HCT116 (cell line): ENCODE measurements at regions not wholly inside any gene's neighbourhood (a gene's known extent, or its start where the extent isn't known, plus 50 kb on each side); places are given as distances from the start of the nearest gene placed in this dataset.

Experiments
- ATAC-seq: fragments of 200-7000 bp; cut with Tn5 transposase; 2 replicates; pipeline ENCODE4 v1.9.1; 2020; ENCODE audit warnings: mild to moderate bottlenecking, moderate library complexity
- BruUV-seq: library from RNA; stranded (reverse); fragments of 400-500 nt; replicated peaks from 2 replicates; lab custom pipeline; 2021; lab: Mats Ljungman, UMichigan
- CTCF ChIA-PET: fragments of 300-600 bp; sonication (Branson Sonifier 250); formaldehyde crosslinking; loops from one replicate; lab custom pipeline; 2021; ENCODE audit warnings: antibody characterized with exemption; lab: Charles Lee
- POLR2A ChIA-PET: fragments of 300-600, 350-600 bp; sonication (Branson Sonifier 250); formaldehyde crosslinking; loops from one replicate; lab custom pipeline; 2021; ENCODE audit warnings: antibody characterized with exemption; lab: Charles Lee
- RAD21 ChIA-PET, 2 experiments: fragments of 300-600 bp; sonication (Branson Sonifier 250); formaldehyde crosslinking; loops; one replicate each; lab custom pipeline; 2023; ENCODE audit warnings: low total read pairs in 2 of 2; ENCODE audit not compliant: uncharacterized antibody in 2 of 2, unreplicated experiment in 2 of 2, low non-redundant PET in 1 of 2; lab: Charles Lee
- DNase-seq: peaks from one replicate; pipeline ENCODE4 v3.0.0-alpha.2; 2010; ENCODE audit warnings: low read depth, low spot score
- H2AFZ ChIP-seq: fragments of 200-600 bp; shearing (Covaris generic), sonication (generic); 2 replicates; pipeline ENCODE4 v1.6.1; 2017; ENCODE audit warnings: low read depth, mixed run types, mixed read lengths, antibody characterized with exemption, low read length; ENCODE audit not compliant: poor library complexity, severe bottlenecking
- H3K27ac ChIP-seq: 2 replicates; pipeline ENCODE4 v1.5.1; 2012; ENCODE audit warnings: low read depth, low read length
- H3K27me3 ChIP-seq: fragments of 200-600 bp; sonication (generic); 2 replicates; pipeline ENCODE4 v1.6.1; 2016; ENCODE audit warnings: mixed run types, low read length, mixed read lengths; ENCODE audit not compliant: insufficient read depth
- H3K36me3 ChIP-seq, 2 experiments: fragments of 200-500 bp in 1 of 2; fragments of 200-600 bp in 1 of 2; sonication (Bioruptor generic) in 1 of 2; sonication (generic) in 1 of 2; 2 replicates each; pipeline versions ENCODE4 v1.5.1 to v1.6.1; 2014 to 2016; ENCODE audit warnings: low read length in 2 of 2, inconsistent platforms in 1 of 2, mixed read lengths in 1 of 2, mixed run types in 1 of 2; ENCODE audit not compliant: insufficient read depth in 2 of 2, control insufficient read depth in 1 of 2
- H3K4me1 ChIP-seq, 2 experiments: fragments of 200-600 bp in 1 of 2; sonication (generic) in 1 of 2; 2 replicates each; pipeline versions ENCODE4 v1.5.1 to v1.6.1; 2012 to 2017; ENCODE audit warnings: low read length in 2 of 2, inconsistent platforms in 1 of 2, mild to moderate bottlenecking in 1 of 2, mixed read lengths in 1 of 2, mixed run types in 1 of 2, moderate library complexity in 1 of 2; ENCODE audit not compliant: insufficient read depth in 2 of 2, control insufficient read depth in 1 of 2
- H3K4me2 ChIP-seq: fragments of 200-600 bp; sonication (generic); 2 replicates; pipeline ENCODE4 v1.6.1; 2017; ENCODE audit warnings: mixed run types, low read length, mixed read lengths
- H3K4me3 ChIP-seq, 2 experiments: fragments of 200-600 bp in 1 of 2; sonication (generic) in 1 of 2; replicated peaks in 1 of 2; 2 replicates each; pipeline ENCODE4 v1.5.1; 2011 to 2016; ENCODE audit warnings: low read length in 2 of 2, control low read depth in 1 of 2, low read depth in 1 of 2, mild to moderate bottlenecking in 1 of 2, mixed read lengths in 1 of 2, mixed run types in 1 of 2
- H3K79me2 ChIP-seq: fragments of 200-600 bp; sonication (generic); 2 replicates; pipeline ENCODE4 v1.6.1; 2017; ENCODE audit warnings: mild to moderate bottlenecking, mixed run types, low read length, moderate library complexity, mixed read lengths; ENCODE audit not compliant: insufficient read depth
- H3K9ac ChIP-seq: fragments of 200-600 bp; sonication (generic); 2 replicates; pipeline ENCODE4 v1.6.1; 2016; ENCODE audit warnings: low read length, mixed read lengths
- H3K9me2 ChIP-seq: fragments of 200-600 bp; sonication (generic), shearing (Covaris generic); 2 replicates; pipeline ENCODE4 v1.6.1; 2017; ENCODE audit warnings: mixed run types, mild to moderate bottlenecking, moderate library complexity; ENCODE audit not compliant: insufficient read depth
- H3K9me3 ChIP-seq, 2 experiments: fragments of 200-500 bp in 1 of 2; fragments of 200-600 bp in 1 of 2; sonication (Bioruptor generic) in 1 of 2; sonication (generic) in 1 of 2; 2 replicates each; pipeline ENCODE4 v1.6.1; 2014 to 2017; ENCODE audit warnings: low read length in 2 of 2, mixed read lengths in 2 of 2, inconsistent platforms in 1 of 2, low read depth in 1 of 2, mild to moderate bottlenecking in 1 of 2, mixed run types in 1 of 2, moderate library complexity in 1 of 2; ENCODE audit not compliant: control insufficient read depth in 1 of 2, insufficient read depth in 1 of 2
- H4K20me1 ChIP-seq: fragments of 200-600 bp; sonication (generic), shearing (Covaris generic); 2 replicates; pipeline ENCODE4 v1.6.1; 2017; ENCODE audit warnings: mixed run types, mild to moderate bottlenecking, moderate library complexity; ENCODE audit not compliant: insufficient read depth
- ATF3 ChIP-seq: IDR thresholded peaks from 2 replicates; pipeline ENCODE4 v1.6.1; 2012
- CEBPB ChIP-seq: IDR thresholded peaks from 2 replicates; pipeline ENCODE4 v1.6.1; 2012; ENCODE audit warnings: low read depth
- CTCF ChIP-seq, 3 experiments: fragments of 200-600 bp in 1 of 3; sonication (generic) in 1 of 3; IDR thresholded peaks in 2 of 3; conservative IDR thresholded peaks in 1 of 3; 2 replicates each; pipeline ENCODE4 v1.5.1; 2012 to 2017; ENCODE audit warnings: low read depth in 2 of 3, low read length in 2 of 3, antibody characterized with exemption in 1 of 3, borderline replicate concordance in 1 of 3, control low read depth in 1 of 3, mild to moderate bottlenecking in 1 of 3, mixed read lengths in 1 of 3, mixed run types in 1 of 3, moderate library complexity in 1 of 3; ENCODE audit not compliant: insufficient read depth in 1 of 3
- EGR1 ChIP-seq: IDR thresholded peaks from 2 replicates; pipeline ENCODE4 v1.6.1; 2012; ENCODE audit warnings: low read depth
- ELF1 ChIP-seq: IDR thresholded peaks from 2 replicates; pipeline ENCODE4 v1.6.1; 2012; ENCODE audit warnings: low read depth, borderline replicate concordance
- EZH2 ChIP-seq: fragments of 200-600 bp; sonication (generic); IDR thresholded peaks from 2 replicates; pipeline ENCODE4 v1.6.1; 2017; ENCODE audit warnings: antibody characterized with exemption, mixed run types
- EZH2phosphoT487 ChIP-seq: fragments of 200-600 bp; IDR thresholded peaks from 2 replicates; pipeline ENCODE4 v1.6.1; 2018; ENCODE audit warnings: antibody characterized with exemption, borderline replicate concordance
- FOSL1 ChIP-seq: IDR thresholded peaks from 2 replicates; pipeline ENCODE4 v1.6.1; 2012; ENCODE audit warnings: low read depth
- MAX ChIP-seq: IDR thresholded peaks from 2 replicates; pipeline ENCODE4 v1.6.1; 2012
- POLR2A ChIP-seq: IDR thresholded peaks from 2 replicates; pipeline ENCODE4 v1.7.0; 2011; ENCODE audit warnings: borderline replicate concordance; ENCODE audit not compliant: insufficient read depth, insufficient read length; ENCODE audit errors: extremely low read depth
- POLR2AphosphoS5 ChIP-seq: IDR thresholded peaks from 2 replicates; pipeline ENCODE4 v1.6.1; 2011; ENCODE audit warnings: mild to moderate bottlenecking, low read depth, low read length, moderate library complexity
- RAD21 ChIP-seq: IDR thresholded peaks from 2 replicates; pipeline ENCODE4 v1.6.1; 2012; ENCODE audit warnings: low read depth, mild to moderate bottlenecking
- REST ChIP-seq: IDR thresholded peaks from 2 replicates; pipeline ENCODE4 v1.6.1; 2012; ENCODE audit warnings: low read depth
- SP1 ChIP-seq: IDR thresholded peaks from 2 replicates; pipeline ENCODE4 v1.6.1; 2012; ENCODE audit warnings: low read depth
- TCF7L2 ChIP-seq: IDR thresholded peaks from 2 replicates; pipeline ENCODE4 v1.7.0; 2011; ENCODE audit warnings: borderline replicate concordance, inconsistent platforms; ENCODE audit not compliant: insufficient read depth, insufficient read length; ENCODE audit errors: extremely low read depth
- YY1 ChIP-seq: IDR thresholded peaks from 2 replicates; pipeline ENCODE4 v1.6.1; 2011; ENCODE audit warnings: low read length, low read depth, moderate library complexity, mild to moderate bottlenecking; ENCODE audit not compliant: insufficient replicate concordance; ENCODE audit errors: extremely low read depth
- ZBTB33 ChIP-seq: IDR thresholded peaks from 2 replicates; pipeline ENCODE4 v1.6.1; 2011; ENCODE audit warnings: mild to moderate bottlenecking, low read length, moderate library complexity; ENCODE audit not compliant: insufficient replicate concordance; ENCODE audit errors: extremely low read depth
- ZNF274 ChIP-seq: fragments of 200-500 bp; sonication (Bioruptor generic); IDR thresholded peaks from 2 replicates; pipeline ENCODE4 v1.6.1; 2014; ENCODE audit warnings: mild to moderate bottlenecking, low read depth, low read length, inconsistent platforms
- intact Hi-C: fragments of 100-400 bp; cut with micrococcal nuclease; formaldehyde crosslinking; loops from 2 replicates; pipeline ENCODE4 v1.10.0; 2022

GRCh38 chr9:81071108-81071507 lies 618.2 kb downstream of the TLE1 start:
- ChIA-PET CTCF (interaction anchor here (0.6 kb wide), 1 partner anchor 321 kb away, joined by 3 read pairs; no protein-coding TSS in a partner anchor), RAD21 (no interaction called here), POLR2A (no interaction called here)
- H4K20me1 ChIP-seq: no peaks in the 10 kb centered on the region
- no peaks in the 10 kb centered on the region for H3K27me3 ChIP-seq
- no peak overlapping the region for H3K27ac ChIP-seq
- no peak overlapping the region for H3K4me2 ChIP-seq
- BruUV-seq: no TSS peak
- intact Hi-C loops: no loop called here
- ATAC-seq (no peak), DNase-seq (no peak)
- no peaks in the 10 kb centered on the region for H3K36me3 ChIP-seq
- no peaks in the 10 kb centered on the region for H3K4me1 ChIP-seq
- H2AFZ ChIP-seq: no peak overlapping the region
- H3K9me3 ChIP-seq: peaks cover 0 to 3% of the 10 kb centered on the region in 2 experiments; a peak in 1 of 4 replicates
- no peaks in the 10 kb centered on the region for H3K9me2 ChIP-seq
- no peaks in the 10 kb centered on the region for H3K79me2 ChIP-seq
- no peak overlapping the region for H3K4me3 ChIP-seq
- H3K9ac ChIP-seq: no peak overlapping the region
- TF ChIP-seq CEBPB (no peak), ATF3 (no peak), REST (no peak), TCF7L2 (no peak), POLR2AphosphoS5 (no peak), EZH2phosphoT487 (no peak), ZNF274 (no peak), EZH2 (no peak), ELF1 (no peak), FOSL1 (no peak), POLR2A (no peak), RAD21 (no peak), EGR1 (no peak), ZBTB33 (no peak), SP1 (no peak), YY1 (no peak), CTCF (IDR thresholded peaks at IDR 0.05 in 2 of 3, conservative IDR thresholded peaks at IDR 0.05 in 1 of 3; ENCODE audit: borderline replicate concordance in 1 of 3, insufficient read depth in 1 of 3, low read depth in 2 of 3, low read length in 2 of 3) (no peak), MAX (no peak)
- TF ChIP-seq, all 23 proteins: peak for 0
